DND-41 (cell line): ENCODE measurements at regions not wholly inside any gene's neighbourhood (a gene's known extent, or its start where the extent isn't known, plus 50 kb on each side); places are given as distances from the start of the nearest gene placed in this dataset.

Experiments
- ATAC-seq: fragments of 200-7000 bp; cut with Tn5 transposase; 3 replicates; pipeline ENCODE4 v1.9.1; 2021; ENCODE audit warnings: low read depth; ENCODE audit not compliant: insufficient read depth
- DNase-seq: peaks from one replicate; pipeline ENCODE4 v3.0.0-alpha.2; 2020
- H2AFZ ChIP-seq: 2 replicates; pipeline ENCODE4 v1.6.0; 2012; ENCODE audit warnings: low read depth, low read length
- H3K27ac ChIP-seq: 2 replicates; pipeline ENCODE4 v1.5.1; 2012; ENCODE audit warnings: low read length, inconsistent platforms
- H3K27me3 ChIP-seq: fragments of 200-600 bp; sonication (generic); 2 replicates; pipeline ENCODE4 v1.6.0; 2012; ENCODE audit warnings: low read length, mild to moderate bottlenecking, inconsistent platforms; ENCODE audit not compliant: insufficient read depth, poor library complexity
- H3K36me3 ChIP-seq: 2 replicates; pipeline ENCODE4 v1.5.1; 2012; ENCODE audit warnings: low read length, inconsistent platforms; ENCODE audit not compliant: insufficient read depth
- H3K4me1 ChIP-seq: 2 replicates; pipeline ENCODE4 v1.5.1; 2012; ENCODE audit warnings: mild to moderate bottlenecking, low read length; ENCODE audit not compliant: insufficient read depth
- H3K4me2 ChIP-seq: 2 replicates; pipeline ENCODE4 v1.6.0; 2012; ENCODE audit warnings: mild to moderate bottlenecking, moderate library complexity, low read length, inconsistent platforms; ENCODE audit not compliant: insufficient read depth
- H3K4me3 ChIP-seq, 2 experiments: fragments of 200-600 bp in 1 of 2; shearing (Covaris generic) in 1 of 2; 2 replicates each; pipeline ENCODE4 v1.5.1; 2012 to 2016; ENCODE audit warnings: inconsistent platforms in 2 of 2, low read length in 2 of 2, mild to moderate bottlenecking in 2 of 2, low read depth in 1 of 2, moderate library complexity in 1 of 2
- H3K79me2 ChIP-seq: 2 replicates; pipeline ENCODE4 v1.6.0; 2012; ENCODE audit warnings: low read length, inconsistent platforms; ENCODE audit not compliant: insufficient read depth
- H3K9ac ChIP-seq: 2 replicates; pipeline ENCODE4 v1.6.0; 2012; ENCODE audit warnings: low read depth, mild to moderate bottlenecking, inconsistent platforms, low read length, moderate library complexity
- H3K9me3 ChIP-seq: 2 replicates; pipeline ENCODE4 v1.5.1; 2012; ENCODE audit warnings: low read length, moderate library complexity, mild to moderate bottlenecking, inconsistent platforms; ENCODE audit not compliant: insufficient read depth, severe bottlenecking
- H4K20me1 ChIP-seq: 2 replicates; pipeline ENCODE4 v1.6.0; 2012; ENCODE audit warnings: low read length; ENCODE audit not compliant: insufficient read depth
- CTCF ChIP-seq: IDR thresholded peaks from 2 replicates; pipeline ENCODE4 v1.5.1; 2012; ENCODE audit warnings: borderline replicate concordance, low read length, moderate library complexity, mild to moderate bottlenecking; ENCODE audit not compliant: poor library complexity, severe bottlenecking; ENCODE audit errors: extremely low read depth
- EZH2 ChIP-seq: IDR thresholded peaks from 3 replicates; pipeline ENCODE4 v1.6.1; 2012; ENCODE audit warnings: borderline replicate concordance, low read depth, mild to moderate bottlenecking, moderate library complexity, low read length, inconsistent platforms; ENCODE audit not compliant: severe bottlenecking

DNA sequence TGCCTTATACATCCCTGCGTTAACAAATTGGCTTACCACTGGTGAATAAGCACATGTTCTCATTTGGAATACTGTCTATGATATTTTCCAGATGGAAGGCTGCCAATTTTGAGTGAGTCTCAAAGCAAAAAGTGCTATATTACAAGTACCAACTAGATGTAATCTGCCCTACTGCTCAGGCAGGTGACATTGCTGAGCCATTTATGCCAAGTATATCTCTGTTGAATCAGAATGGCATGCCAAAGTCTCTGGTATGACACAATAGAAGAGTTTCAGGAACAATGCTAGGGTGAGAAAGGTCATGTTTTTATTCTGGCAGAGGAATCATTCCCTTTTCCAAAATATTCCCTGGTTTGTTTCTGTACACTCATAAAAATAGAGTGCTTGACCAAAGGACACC is 356.5 kb downstream of the CDH9 start:
- Histone ChIP-seq H3K9me3 (peaks cover 9% of the 10 kb centered on the region), H3K4me2 (no peak overlapping the region), H3K4me3 (no peak overlapping the region), H3K9ac (no peak overlapping the region), H2AFZ (no peak overlapping the region), H3K36me3 (no peaks in the 10 kb centered on the region), H3K4me1 (no peaks in the 10 kb centered on the region), H3K79me2 (no peaks in the 10 kb centered on the region), H3K27ac (no peak overlapping the region), H4K20me1 (no peaks in the 10 kb centered on the region), H3K27me3 (no peaks in the 10 kb centered on the region)
- ATAC-seq = no peak
- DNase-seq = no peak
- TF ChIP-seq CTCF (no peak), EZH2 (no peak)

DNA sequence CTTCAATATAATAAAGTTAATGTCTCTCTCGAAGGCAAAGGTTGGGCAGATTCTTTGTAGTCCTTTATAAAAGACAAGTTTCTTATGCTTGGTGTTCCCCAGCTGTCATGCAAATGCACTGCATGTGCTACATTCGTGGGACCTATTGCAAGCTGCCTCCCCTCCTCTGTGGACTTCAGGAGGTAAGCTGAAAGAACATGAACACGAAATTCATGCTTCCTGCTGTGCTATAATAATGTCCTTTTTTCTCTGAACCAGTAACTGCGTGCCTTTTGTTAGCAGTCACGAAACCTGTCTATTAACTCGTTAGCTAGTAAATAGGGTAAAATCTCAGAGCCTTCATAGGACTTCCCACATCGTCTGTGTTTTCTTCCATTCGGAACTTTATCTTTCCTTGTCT is 363.5 kb downstream of the CDH9 start:
- Histone ChIP-seq H2AFZ (no peak overlapping the region; the same call in 1 of the 2 replicates), H3K4me1 (no peaks in the 10 kb centered on the region), H3K9me3 (no peaks in the 10 kb centered on the region), H3K27me3 (no peaks in the 10 kb centered on the region), H3K27ac (no peak overlapping the region), H3K79me2 (no peaks in the 10 kb centered on the region), H3K4me3 (no peak overlapping the region), H4K20me1 (no peaks in the 10 kb centered on the region), H3K36me3 (no peaks in the 10 kb centered on the region), H3K9ac (no peak overlapping the region), H3K4me2 (no peak overlapping the region)
- TF ChIP-seq EZH2 (no peak), CTCF (no peak)
- ATAC-seq (no peak), DNase-seq (no peak)

GRCh38 chr5:26669523-26669922 is 368.9 kb downstream of the CDH9 start:
- Histone ChIP-seq H3K27ac (no peak overlapping the region), H3K9me3 (no peaks in the 10 kb centered on the region), H3K9ac (no peak overlapping the region), H3K4me2 (no peak overlapping the region), H2AFZ (no peak overlapping the region), H3K36me3 (no peaks in the 10 kb centered on the region), H3K27me3 (no peaks in the 10 kb centered on the region), H3K4me3 (no peak overlapping the region), H3K4me1 (no peaks in the 10 kb centered on the region), H4K20me1 (no peaks in the 10 kb centered on the region), H3K79me2 (no peaks in the 10 kb centered on the region)
- DNase-seq = no peak
- TF ChIP-seq EZH2 (no peak), CTCF (no peak)
- ATAC-seq = no peak

DNA sequence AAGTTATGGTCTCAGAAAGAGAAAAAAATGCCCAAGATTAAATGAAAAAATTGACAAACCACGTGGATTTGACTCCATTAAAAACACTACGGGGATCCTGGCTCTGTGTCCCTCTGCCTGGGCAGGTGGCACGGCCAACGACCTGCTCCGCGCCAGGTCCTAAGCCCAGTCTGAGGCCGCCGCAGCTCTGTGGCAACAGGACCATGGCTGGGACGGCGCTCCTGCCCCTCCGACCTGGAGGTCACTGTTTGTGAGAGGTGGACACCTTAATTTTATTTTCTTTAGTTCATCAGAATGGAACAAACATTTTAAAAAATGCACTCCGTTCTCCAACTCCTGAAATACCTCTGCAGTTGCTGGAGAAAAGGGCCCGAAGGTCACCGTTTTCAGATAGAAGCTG is 369.4 kb downstream of the CDH9 start:
- no peak for ATAC-seq
- Histone ChIP-seq H3K27me3 (no peaks in the 10 kb centered on the region), H3K4me1 (no peaks in the 10 kb centered on the region), H3K9ac (no peak overlapping the region), H2AFZ (no peak overlapping the region), H3K9me3 (no peaks in the 10 kb centered on the region), H3K36me3 (no peaks in the 10 kb centered on the region), H3K4me2 (no peak overlapping the region), H3K27ac (no peak overlapping the region), H3K4me3 (no peak overlapping the region), H3K79me2 (no peaks in the 10 kb centered on the region), H4K20me1 (no peaks in the 10 kb centered on the region)
- no peak for DNase-seq
- no peak for TF ChIP-seq CTCF
- TF ChIP-seq EZH2 = no peak
